Testis (tissue), 2 donors: ENCODE measurements at regions not wholly inside any gene's neighbourhood (a gene's known extent, or its start where the extent isn't known, plus 50 kb on each side); places are given as distances from the start of the nearest gene placed in this dataset.

ENCODE experiments used
- CTCF ChIP-seq, 3 experiments: fragments of 450-650 bp in 2 of 3; fragments of 200-600 bp in 1 of 3; sonication (generic) in 1 of 3; IDR thresholded peaks; one replicate each; pipeline ENCODE4 v1.5.1; 2016 to 2019; ENCODE audit warnings: antibody characterized with exemption in 3 of 3, mild to moderate bottlenecking in 2 of 3, moderate library complexity in 1 of 3
- POLR2A ChIP-seq: fragments of 450-650 bp; IDR thresholded peaks from one replicate; pipeline ENCODE4 v1.6.1; 2017; ENCODE audit warnings: antibody characterized with exemption, mild to moderate bottlenecking, moderate library complexity

GRCh38 chr9:100938507-100938906 is 90.0 kb upstream of the PLPPR1 start:
- no peak for TF ChIP-seq CTCF (IDR thresholded peaks at IDR 0.05)
- no peak for TF ChIP-seq POLR2A
